Left colon (tissue), 2 donors: ENCODE measurements at regions not wholly inside any gene's neighbourhood (a gene's known extent, or its start where the extent isn't known, plus 50 kb on each side); places are given as distances from the start of the nearest gene placed in this dataset.
"Not testable (repeated sequence)": the region's sequence is repeated elsewhere in the genome, so short reads cannot be mapped to it uniquely, and the experiment has no call there.

Experiments
- ATAC-seq: fragments of 200-7000 bp; cut with Tn5 transposase; one replicate; pipeline ENCODE4 v1.9.1; 2020; ENCODE audit warnings: mild to moderate bottlenecking, moderate library complexity
- DNase-seq, 2 donors: peaks; one replicate each; pipeline ENCODE4 v3.0.0-alpha.2; 2020
- intact Hi-C, 2 donors: fragments of 100-400 bp; cut with DNase I in 1 of 2; cut with micrococcal nuclease in 1 of 2; formaldehyde crosslinking; loops; one replicate each; pipeline versions ENCODE4 v1.11.2 to v1.14.0; 2022; cut with DNase I, micrococcal nuclease
- donor health status: DM: no; HTN: no; CAD: no.
- donor health status: DM: yes; HTN: yes; CAD: no.

GRCh38 chrX:6990552-6991193 lies 156.8 kb upstream of the STS start:
- ATAC-seq (no peak), DNase-seq (no peak)
- intact Hi-C loops: no loop called here

GRCh38 chrX:6989858-6990257 lies 157.7 kb upstream of the STS start:
- ATAC-seq: peak; percentile 82
- DNase-seq: peak in 1 of 2 donors; percentile 7
- intact Hi-C loops: no loop called here

- DNase-seq, intact Hi-C loops: not testable (repeated sequence)
- ATAC-seq: peak; percentile 46
Observed at GRCh38 chrX:6988694-6989093, 158.8 kb upstream of the STS start.

- DNase-seq: no peak
- no peak for ATAC-seq
- intact Hi-C loops: no loop called here
Observed at GRCh38 chrX:6986915-6987314, 160.6 kb upstream of the STS start.

- no peak for ATAC-seq
- intact Hi-C loops: no loop called here
- no peak for DNase-seq
Observed at GRCh38 chrX:6985537-6985936, 162.0 kb upstream of the STS start.

- ATAC-seq (no peak), DNase-seq (no peak)
- intact Hi-C loops: no loop called here
Observed at GRCh38 chrX:6983207-6983955, 164.1 kb upstream of the STS start.

GRCh38 chrX:6981718-6982406 lies 165.7 kb upstream of the STS start:
- no peak for DNase-seq
- ATAC-seq: peak; percentile 93
- intact Hi-C loops: no loop called here

- ATAC-seq: no peak
- DNase-seq: no peak
- intact Hi-C loops: no loop called here
Observed at GRCh38 chrX:6980981-6981380, 166.5 kb upstream of the STS start.

GRCh38 chrX:6968231-6968630 lies 179.3 kb upstream of the STS start:
- intact Hi-C loops: no loop called here
- DNase-seq (no peak), ATAC-seq (no peak)

GRCh38 chrX:6965729-6966128 lies 181.8 kb upstream of the STS start:
- ATAC-seq (peak; percentile 70), DNase-seq (no peak)

GRCh38 chrX:6962006-6962355 lies 185.5 kb upstream of the STS start:
- ATAC-seq: no peak
- intact Hi-C loops: no loop called here

More at GRCh38 chrX:6965729-6966128, 181.8 kb upstream of the STS start:
- intact Hi-C loops: no loop called here

GRCh38 chrX:6961286-6962005 lies 186.1 kb upstream of the STS start:
- intact Hi-C loops: no loop called here
- DNase-seq (no peak), ATAC-seq (no peak)

More at GRCh38 chrX:6962006-6962355, 185.5 kb upstream of the STS start:
- DNase-seq: no peak

- intact Hi-C loops: no loop called here
- ATAC-seq (peak; percentile 95), DNase-seq (peak in 1 of 2 donors; percentile 31)
Observed at GRCh38 chrX:6959006-6959405, 188.5 kb upstream of the STS start.

- DNase-seq: no peak
- ATAC-seq: no peak
- intact Hi-C loops: no loop called here
Observed at GRCh38 chrX:6954836-6955235, 192.7 kb upstream of the STS start.

- ATAC-seq: no peak
- no peak for DNase-seq
- intact Hi-C loops: no loop called here
Observed at GRCh38 chrX:6946168-6946567, 201.3 kb upstream of the STS start.

- intact Hi-C loops: no loop called here
- DNase-seq (no peak), ATAC-seq (no peak)
Observed at GRCh38 chrX:6941041-6941440, 206.5 kb upstream of the STS start.

GRCh38 chrX:6932942-6933341 lies 214.6 kb upstream of the STS start:
- ATAC-seq, DNase-seq, intact Hi-C loops: not testable (repeated sequence)

- intact Hi-C loops: no loop called here
- DNase-seq (no peak), ATAC-seq (no peak)
Observed at GRCh38 chrX:6930307-6930849, 217.1 kb upstream of the STS start.

GRCh38 chrX:6924443-6925077 lies 223.0 kb upstream of the STS start:
- ATAC-seq: no peak
- no peak for DNase-seq
- intact Hi-C loops: no loop called here
